ENCODE measurements at regions not wholly inside any gene's neighbourhood (a gene's known extent, or its start where the extent isn't known, plus 50 kb on each side); places are given as distances from the start of the nearest gene placed in this dataset.
"Not testable (repeated sequence)": the region's sequence is repeated elsewhere in the genome, so short reads cannot be mapped to it uniquely, and the experiment has no call there.

- not testable (repeated sequence) for DNase-seq (ENCODE audit: low read depth in 3 of 3)
Measured at GRCh38 chr5:176140138-176140537, 98.1 kb upstream of the SIMC1 start.

- DNase-seq (ENCODE audit: low read depth in 3 of 3): no peak
Measured at GRCh38 chr5:176144508-176144907, 93.7 kb upstream of the SIMC1 start.

DNA sequence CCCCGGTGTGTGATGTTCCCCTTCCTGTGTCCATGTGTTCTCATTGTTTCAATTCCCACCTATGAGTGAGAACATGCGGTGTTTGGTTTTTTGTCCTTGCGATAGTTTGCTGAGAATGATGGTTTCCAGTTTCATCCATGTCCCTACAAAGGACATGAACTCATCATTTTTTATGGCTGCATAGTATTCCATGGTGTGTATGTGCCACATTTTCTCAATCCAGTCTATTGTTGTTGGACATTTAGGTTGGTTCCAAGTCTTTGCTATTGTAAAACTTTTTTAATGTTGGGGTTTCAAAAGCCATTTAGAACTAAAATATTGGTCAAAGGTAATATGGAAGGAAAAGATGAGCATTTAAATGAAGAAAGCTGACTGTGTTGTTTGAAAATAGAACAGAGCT, 88.3 kb upstream of the SIMC1 start:
- DNase-seq (ENCODE audit: low read depth in 3 of 3): not testable (repeated sequence)

DNA sequence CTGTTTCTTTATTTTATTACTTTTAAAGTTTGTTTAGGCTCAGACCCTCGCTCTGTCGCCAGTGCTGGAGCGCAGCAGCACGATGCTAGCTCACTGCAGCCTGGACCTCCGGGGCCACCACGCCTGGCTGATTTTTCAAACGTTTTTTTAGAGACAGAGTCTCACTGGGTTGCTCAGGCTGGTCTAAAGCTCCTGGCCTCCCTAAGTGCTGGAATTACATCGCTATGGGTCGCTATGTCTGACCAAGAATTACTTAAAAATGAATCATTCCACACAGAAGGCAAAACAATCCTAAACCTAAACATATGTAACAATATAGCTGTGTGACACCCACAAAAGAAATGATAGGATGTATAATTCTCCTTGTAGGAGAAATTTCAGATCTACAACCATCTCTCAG, 86.9 kb upstream of the SIMC1 start:
- no peak for DNase-seq (ENCODE audit: low read depth in 3 of 3)

- no peak for DNase-seq (ENCODE audit: low read depth in 3 of 3)
Measured at GRCh38 chr5:176152191-176152929, 85.9 kb upstream of the SIMC1 start.

GRCh38 chr5:176152930-176153311, 85.3 kb upstream of the SIMC1 start:
- DNase-seq (ENCODE audit: low read depth in 3 of 3): no peak

GRCh38 chr5:176153741-176154140, 84.5 kb upstream of the SIMC1 start:
- DNase-seq (ENCODE audit: low read depth in 3 of 3): no peak

GRCh38 chr5:176154821-176155220, 83.4 kb upstream of the SIMC1 start:
- DNase-seq (ENCODE audit: low read depth in 3 of 3): no peak

GRCh38 chr5:176155922-176156359, 82.3 kb upstream of the SIMC1 start:
- no peak for DNase-seq (ENCODE audit: low read depth in 3 of 3)

- no peak for DNase-seq (ENCODE audit: low read depth in 3 of 3)
Measured at GRCh38 chr5:176157656-176158055, 80.6 kb upstream of the SIMC1 start.

DNA sequence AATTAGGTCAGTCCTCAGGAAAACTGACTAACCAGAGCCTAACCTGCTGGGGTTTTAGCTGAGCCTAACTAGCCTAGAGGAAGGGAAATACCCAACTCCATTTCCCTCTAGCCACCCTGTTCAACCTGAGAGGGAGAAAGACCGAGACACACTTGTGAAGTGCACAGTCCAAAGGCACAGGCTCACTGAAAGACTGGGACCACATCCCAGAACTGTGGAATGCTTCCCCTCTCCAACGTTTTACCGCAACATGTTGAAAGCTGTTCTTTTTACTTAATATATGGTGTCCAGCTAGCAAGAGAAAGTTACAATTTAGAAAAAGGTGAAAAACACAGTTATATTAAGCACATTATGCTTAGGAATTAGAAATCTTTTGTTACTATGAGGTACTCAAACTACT, 76.8 kb upstream of the SIMC1 start:
- DNase-seq (ENCODE audit: low read depth in 3 of 3): no peak

DNA sequence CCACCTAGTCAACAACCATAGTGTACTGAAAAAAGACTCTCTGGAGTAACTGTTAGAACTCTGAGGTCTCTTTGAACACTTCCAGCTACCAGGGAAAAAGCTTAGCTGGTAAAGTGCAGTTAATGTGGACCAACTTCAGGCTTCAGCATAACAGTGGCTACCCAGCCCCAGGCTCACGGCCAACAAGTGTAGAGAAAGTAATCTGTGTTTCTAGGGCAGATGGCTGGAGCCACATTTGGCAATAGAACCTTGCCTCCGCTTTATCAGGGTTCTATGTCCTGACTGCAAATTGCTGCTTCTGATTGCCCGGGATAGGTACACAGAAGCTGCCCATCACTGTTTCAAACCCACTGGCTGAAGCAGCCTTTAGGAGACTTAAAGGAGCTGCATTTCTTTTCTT, 76.0 kb upstream of the SIMC1 start:
- DNase-seq (ENCODE audit: low read depth in 3 of 3): no peak

DNA sequence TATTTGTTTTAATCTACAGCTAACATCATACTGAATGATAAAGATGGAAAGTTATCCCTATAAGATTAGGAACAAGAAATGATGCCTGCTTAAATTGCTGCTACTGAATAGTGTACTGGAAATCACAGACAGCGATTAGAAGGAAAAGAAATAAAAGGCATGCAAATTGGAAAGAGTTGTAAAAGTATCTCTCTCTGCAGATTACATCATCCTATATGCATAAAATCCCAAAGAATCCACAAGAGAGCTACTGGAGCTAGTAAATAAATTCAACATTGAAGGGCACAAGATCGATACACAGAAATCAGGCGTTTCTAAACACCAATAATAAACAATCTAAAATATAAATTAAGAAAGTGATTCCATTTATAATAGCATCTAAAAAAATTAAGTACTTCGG, 75.3 kb upstream of the SIMC1 start:
- DNase-seq (ENCODE audit: low read depth in 3 of 3): no peak

- no peak for DNase-seq (ENCODE audit: low read depth in 3 of 3)
Measured at GRCh38 chr5:176166427-176166826, 71.8 kb upstream of the SIMC1 start.

- no peak for DNase-seq (ENCODE audit: low read depth in 3 of 3)
Measured at GRCh38 chr5:176167800-176168199, 70.4 kb upstream of the SIMC1 start.

DNA sequence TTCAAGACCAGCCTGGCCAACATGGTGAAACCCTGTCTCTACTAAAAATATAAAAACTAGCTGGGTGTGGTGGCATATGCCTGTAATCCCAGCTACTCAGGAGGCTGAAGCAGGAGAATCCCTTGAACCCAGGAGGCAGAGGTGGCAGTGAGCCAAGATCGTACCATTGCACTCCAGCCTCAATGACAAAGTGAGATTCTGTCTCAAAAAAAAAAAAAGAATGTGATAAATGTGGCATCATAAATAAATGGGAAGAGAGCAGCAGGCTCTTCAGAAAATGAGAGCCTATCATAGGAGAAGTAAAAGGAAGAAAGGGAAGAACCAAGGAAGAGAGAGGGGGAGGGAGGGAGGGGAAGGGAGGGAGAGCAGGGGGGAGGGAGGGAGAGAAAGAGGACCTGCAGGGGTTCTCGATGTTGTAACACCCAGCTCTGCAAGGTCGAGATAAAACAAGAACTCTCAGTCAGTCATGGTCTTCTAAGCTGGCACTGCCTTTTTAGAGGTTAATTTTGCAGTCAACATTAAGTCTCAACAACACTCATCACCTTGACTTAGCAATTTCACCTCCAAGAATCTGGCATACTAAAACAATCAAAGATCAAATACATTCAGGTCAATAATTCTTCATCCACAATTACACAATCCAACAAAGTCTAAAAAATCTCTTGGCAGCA, 68.7 kb upstream of the SIMC1 start:
- DNase-seq (ENCODE audit: low read depth in 3 of 3): no peak

DNA sequence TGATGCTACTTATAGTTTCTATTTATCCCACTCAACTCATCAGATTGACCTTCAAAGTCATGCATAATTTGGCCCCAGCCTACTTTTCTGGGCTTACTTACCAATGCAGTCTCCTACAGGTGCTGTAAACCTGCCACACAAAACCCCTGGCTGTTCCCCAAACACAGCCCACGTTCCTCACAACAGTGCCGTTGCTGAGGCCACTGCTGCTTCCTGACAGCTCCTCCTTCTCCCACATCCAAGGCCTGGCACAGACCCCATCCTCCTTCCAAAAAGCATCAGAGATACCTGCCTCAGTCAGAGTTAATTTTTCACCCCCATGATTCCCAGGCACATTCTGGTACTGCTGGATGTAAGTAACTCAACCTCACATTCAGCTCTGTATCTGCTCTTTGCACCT, 68.1 kb upstream of the SIMC1 start:
- no peak for DNase-seq (ENCODE audit: low read depth in 3 of 3)

- DNase-seq (ENCODE audit: low read depth in 3 of 3): no peak
Measured at GRCh38 chr5:176171171-176171760, 67.0 kb upstream of the SIMC1 start.

GRCh38 chr5:176172246-176172645, 66.0 kb upstream of the SIMC1 start:
- DNase-seq (ENCODE audit: low read depth in 3 of 3): no peak

GRCh38 chr5:176173647-176174046, 64.6 kb upstream of the SIMC1 start:
- DNase-seq (ENCODE audit: low read depth in 3 of 3): no peak

DNA sequence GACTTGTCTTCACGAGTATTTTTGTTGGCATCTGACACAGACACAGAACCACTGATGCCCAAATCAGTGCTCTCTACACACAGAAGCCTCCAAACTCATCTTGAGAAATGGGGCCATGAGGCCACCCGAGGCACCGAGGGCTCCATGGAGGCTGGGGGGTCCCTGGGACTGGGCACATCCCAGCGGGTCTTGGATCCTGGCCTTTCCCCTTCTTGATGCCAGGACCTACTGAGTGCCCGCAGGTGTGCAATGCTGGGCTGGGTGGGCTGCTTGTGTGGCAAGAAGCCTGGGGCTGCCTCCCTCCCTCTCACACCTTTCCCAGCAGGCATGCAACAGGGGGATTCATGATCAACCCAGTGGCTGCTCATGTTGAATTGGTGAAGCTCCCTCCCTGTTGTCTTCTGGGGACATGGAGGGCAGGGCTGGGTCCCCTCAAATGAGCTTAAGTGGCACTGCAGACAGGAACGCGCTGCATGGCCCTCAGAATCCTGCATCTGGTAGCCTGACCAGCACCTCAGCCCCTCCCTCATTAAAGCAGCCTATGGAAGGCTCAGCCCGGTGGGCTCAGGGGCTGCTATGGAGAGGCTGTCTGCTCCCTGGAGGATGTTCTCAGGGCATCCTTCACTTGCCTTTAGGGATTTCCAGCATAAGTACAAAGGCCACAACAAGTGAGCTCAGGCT, 63.7 kb upstream of the SIMC1 start:
- no peak for DNase-seq (ENCODE audit: low read depth in 3 of 3)

DNA sequence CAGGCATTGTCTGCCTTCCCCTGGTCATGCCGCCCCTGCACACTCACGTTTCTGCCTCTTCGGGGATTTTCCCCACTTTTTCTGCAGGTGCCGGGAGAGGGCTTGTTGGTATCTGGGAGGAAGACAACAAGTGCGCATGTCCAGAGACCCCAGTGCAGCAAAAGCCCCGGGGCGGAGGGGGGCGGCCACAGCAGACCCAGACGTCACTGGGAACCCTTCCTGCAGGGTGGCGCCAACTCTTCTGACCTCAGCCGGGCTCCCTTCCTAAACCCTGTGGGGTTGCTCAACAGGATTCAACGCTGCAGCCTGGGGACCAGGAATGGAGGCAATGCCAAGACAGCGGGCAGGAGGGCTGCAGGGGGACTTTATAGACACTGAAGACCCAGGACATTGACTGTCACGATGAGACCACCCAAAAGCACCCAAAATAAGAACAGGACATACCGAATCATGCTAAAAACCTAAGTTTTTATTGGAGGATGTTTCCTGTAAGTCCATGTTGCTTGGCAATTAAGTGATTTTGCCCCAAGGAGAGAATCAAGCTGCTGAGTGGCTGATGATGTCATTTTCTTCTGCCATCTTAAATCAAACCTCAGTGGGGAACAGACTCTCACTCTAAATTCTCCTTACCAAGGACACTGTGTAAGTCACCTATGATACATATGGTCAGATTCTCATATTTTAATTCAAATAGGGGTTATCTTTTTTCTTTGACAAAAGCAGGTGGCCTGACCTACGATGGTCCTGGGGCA, 62.9 kb upstream of the SIMC1 start:
- DNase-seq (ENCODE audit: low read depth in 3 of 3): no peak

All from stimulated activated CD4-positive, alpha-beta T cell treated with anti-CD3 and anti-CD28 coated beads, TNF-alpha, amount 100 ng/mL, for 4 hours (primary cell).